ENCODE measurements at regions not wholly inside any gene's neighbourhood (a gene's known extent, or its start where the extent isn't known, plus 50 kb on each side); places are given as distances from the start of the nearest gene placed in this dataset.

DNA sequence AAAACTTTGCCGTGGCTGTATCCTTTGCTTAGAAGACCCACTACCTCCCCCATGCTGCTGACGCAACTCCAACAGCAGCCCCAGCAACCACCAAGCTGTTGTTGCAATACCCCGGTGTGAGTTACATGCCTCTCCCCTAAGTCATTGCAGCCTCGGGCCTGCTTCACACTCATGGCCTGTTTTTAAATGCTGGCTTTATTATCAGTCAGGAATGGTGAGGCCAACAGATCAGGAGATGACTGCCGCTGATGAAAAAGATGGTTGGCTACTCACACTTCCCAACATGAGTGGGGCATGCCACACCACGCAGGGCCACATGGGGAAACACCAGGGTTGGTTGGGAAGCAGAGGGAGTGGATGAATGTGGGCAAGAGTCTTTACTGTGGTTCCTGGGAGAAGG, 171.5 kb upstream of the SYT13 start:
- TF ChIP-seq POLR2A (IDR thresholded peaks at IDR 0.05; ENCODE audit: low read depth, low read length) (no peak), SPI1 (IDR thresholded peaks at IDR 0.05; ENCODE audit: low read depth, low read length) (no peak), TAF1 (IDR thresholded peaks at IDR 0.05; ENCODE audit: low read depth, low read length) (no peak), POLR2AphosphoS5 (IDR thresholded peaks at IDR 0.05; ENCODE audit: low read depth, low read length) (no peak), PAX5 (IDR thresholded peaks at IDR 0.05; ENCODE audit: insufficient read depth, low read length, severe bottlenecking) (no peak), POU2F2 (IDR thresholded peaks at IDR 0.05; ENCODE audit: low read depth, low read length) (no peak)
